Erythroblast (primary cell): ENCODE measurements at regions not wholly inside any gene's neighbourhood (a gene's known extent, or its start where the extent isn't known, plus 50 kb on each side); places are given as distances from the start of the nearest gene placed in this dataset.
A peak's percentile ranks its signal among the peaks of the same experiment; 100 is the strongest.

Experiments
- DNase-seq, 2 experiments: peaks; one replicate each; lab custom pipeline; 2025; lab: John Stamatoyannopoulos, UW
- GATA1 ChIP-seq: IDR thresholded peaks from 2 replicates; pipeline ENCODE4 v1.6.1; 2011; ENCODE audit warnings: low read depth, mild to moderate bottlenecking, control low read depth, low read length, moderate library complexity
- POLR2A ChIP-seq: IDR thresholded peaks from 2 replicates; pipeline ENCODE4 v1.6.1; 2011; ENCODE audit warnings: mild to moderate bottlenecking, low read length

DNA sequence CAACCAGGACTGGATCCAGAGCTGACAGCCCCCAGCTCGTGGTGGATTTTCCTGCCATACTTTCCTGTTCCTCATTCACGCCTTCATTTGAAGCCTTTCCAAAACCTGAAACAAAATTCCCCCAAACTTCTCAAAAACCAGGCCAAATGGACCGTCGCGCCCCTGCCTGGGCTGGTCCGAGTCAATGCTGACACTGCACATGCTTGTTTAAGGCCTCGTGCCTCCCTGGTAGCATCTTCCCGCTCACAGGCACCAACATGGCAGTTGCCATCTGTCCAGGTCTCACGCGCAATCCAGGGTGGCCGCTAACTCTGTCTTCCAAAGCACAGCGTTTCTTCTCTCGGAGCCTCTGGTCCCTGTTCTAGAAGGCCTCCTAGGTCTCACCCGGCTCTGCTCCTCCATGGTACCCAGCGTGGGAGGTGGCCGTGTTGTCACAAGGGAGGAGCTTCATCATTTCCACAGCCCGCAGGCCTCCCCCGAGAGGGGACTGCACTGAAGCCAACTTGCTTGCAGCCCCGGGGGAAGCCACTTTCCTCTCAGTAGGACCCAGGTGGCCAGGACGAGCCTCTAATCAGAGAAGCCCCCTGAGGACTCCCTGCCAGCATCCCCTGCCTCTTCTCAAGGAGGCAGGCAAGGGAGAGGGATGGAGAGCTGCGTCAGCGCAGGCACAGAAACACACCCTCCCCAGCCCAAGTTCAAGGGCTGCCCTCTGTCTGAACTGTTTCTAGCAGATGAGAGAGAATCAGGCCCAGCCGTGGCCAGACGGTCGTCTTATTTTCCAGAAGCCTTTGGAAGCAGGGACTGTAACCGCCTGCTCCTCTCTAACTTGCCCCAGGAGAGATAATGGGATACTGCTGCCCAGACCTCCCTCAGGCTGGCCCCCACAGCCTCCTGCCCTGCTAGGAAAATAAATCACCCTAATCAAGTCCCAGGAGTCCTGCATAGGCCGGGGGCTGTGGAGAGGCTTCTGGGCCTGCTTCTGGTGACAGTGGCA is 152.8 kb upstream of the TLE3 start:
- no peak for TF ChIP-seq POLR2A
- TF ChIP-seq GATA1: no peak
- DNase-seq: no peak

DNA sequence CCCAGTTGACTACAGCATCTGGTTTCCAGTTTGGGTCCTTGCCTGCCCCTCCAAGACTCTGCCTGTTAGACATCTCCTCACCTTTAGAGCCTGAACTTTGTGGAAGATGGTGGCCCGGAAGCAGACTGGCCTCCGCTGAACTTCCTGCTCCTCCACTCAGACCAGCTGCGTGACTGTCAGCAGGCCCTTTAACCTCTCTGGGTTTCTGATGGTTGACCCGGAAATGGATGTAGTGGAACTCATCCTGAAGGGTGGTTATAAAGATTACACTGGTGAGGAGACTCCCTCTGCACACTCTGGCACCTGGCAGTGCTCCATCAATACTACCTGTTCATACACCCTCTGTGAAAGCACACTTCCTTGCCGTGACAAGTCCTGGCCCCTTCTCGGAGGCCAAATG is 151.9 kb upstream of the TLE3 start:
- TF ChIP-seq GATA1 (no peak), POLR2A (no peak)
- DNase-seq: no peak

DNA sequence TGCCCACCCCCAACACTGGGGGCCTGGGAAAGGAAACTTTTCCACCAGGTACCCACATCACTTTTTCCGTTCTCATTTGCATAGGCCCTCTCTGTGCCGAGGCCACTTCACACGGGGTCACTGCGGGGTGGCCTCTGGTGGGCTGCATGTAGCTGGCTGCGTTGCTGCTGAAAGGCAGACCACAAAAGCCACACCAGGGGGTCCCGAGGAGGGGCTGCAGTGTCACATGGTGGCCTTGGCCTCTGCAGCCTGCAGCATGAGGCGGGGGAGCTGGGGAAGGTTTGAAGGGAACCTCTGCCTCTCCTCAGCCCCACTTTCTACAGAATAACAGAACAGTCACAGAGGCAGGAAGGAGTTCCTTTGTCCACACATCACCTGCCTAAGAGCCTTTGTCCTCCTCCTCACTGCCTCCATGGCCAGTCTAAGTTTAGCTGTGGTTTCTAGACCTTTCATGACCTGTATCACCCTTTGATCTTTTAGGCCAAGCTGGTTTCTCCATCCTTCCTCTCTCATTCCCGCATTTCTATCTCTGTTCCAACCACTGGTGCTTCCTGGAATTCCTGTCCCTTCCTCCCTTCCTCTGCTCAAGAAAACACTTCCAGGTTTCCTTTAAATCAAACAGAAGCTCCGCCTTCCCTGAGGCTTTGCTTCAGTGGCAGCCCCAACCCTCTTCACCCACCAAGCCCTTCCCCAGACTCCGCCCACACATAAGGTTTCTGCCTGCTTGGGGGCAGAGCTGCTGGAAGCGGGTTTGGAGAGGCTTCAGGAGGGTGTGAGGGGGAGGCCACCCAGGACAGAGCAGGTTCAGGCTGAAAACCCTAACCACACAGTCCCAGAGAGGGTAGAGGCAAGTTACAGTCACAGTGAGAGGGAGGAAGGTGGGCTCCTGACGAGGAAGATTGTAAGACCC is 150.7 kb upstream of the TLE3 start:
- TF ChIP-seq GATA1 (no peak), POLR2A (no peak)
- DNase-seq: no peak

DNA sequence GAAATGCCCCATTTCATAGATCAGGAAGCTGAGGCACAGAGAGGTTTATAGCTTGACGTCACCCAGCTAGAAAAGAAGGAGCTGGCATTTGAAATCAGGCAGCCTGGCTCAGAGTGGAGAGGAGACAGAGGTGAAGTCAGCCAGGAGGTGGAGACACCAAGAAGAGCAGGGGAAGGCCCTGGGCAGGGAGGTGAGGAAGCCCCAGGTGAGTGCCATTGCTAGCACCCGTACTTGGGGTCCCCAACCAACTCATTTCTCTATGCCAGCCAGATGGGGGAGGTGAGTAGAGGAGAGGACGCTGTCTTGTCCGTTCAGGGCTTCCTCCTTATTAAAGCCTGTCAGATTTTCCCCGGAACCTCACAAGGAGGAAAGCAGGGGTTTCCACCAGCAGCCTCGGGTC is 149.6 kb upstream of the TLE3 start:
- DNase-seq: no peak
- TF ChIP-seq GATA1 (no peak), POLR2A (no peak)

DNA sequence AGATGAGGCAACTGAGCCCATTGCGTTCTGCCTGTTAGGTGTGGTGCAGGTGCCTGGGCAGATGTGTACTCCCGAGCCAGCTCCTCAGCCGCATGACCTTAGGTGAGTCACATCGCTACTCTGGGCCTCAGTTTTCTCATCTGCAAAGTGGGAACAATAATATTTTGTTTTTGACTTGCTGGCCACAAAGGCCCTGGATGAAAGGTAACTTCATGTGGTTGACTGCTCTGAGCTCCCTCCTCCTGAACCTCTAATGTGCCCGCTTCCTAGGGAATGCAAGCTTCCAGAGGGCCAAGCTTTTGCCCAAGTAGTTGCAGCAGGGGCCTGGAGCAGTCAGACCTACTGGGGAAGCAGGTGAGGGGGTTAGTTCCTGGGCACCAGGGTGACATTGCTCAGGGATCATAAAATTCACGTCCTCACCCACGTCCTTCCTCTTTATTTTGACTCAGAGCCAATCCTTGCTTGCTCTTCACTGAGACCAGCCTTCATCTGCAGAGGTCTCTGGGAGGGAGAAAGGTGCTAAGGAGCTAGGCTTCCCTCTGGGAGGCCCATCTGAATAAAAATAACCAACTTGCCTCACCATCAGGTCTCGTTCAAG is 149.0 kb upstream of the TLE3 start:
- DNase-seq: no peak
- TF ChIP-seq POLR2A: no peak
- no peak for TF ChIP-seq GATA1

DNA sequence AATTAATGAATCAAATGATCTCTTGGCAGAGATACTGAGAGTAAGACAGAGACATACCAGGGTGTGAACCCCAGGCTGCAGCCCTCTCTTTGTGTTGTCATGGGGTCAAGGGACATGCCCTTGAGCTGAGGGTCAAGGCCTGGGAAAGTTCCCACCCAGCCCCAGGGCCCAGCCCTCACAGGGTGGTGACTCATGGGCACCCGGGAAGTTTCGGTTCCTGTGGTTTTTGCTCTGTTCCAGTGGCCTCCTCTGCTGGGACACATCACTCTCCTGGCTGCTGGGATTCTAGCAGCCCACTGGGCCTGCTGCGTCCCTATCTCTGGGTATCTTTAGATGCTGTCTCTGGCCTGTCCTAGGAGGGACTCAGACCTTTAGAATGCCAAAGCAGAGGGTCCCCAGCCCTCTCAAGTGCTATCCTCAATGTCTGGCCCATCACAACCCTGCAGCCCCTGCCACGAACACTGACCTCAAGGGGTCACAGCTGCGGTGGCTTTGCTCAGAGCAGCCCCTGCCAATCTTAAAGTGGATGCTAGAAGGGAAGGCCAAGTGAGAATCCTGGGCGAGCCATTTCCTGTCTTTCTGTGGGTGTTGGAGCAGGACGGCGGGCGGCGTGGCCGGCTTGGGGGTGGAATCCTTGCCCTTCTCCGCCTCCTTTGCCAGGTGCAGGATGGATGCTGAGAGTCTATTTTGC is 148.4 kb upstream of the TLE3 start:
- no peak for TF ChIP-seq POLR2A
- no peak for TF ChIP-seq GATA1
- no peak for DNase-seq

DNA sequence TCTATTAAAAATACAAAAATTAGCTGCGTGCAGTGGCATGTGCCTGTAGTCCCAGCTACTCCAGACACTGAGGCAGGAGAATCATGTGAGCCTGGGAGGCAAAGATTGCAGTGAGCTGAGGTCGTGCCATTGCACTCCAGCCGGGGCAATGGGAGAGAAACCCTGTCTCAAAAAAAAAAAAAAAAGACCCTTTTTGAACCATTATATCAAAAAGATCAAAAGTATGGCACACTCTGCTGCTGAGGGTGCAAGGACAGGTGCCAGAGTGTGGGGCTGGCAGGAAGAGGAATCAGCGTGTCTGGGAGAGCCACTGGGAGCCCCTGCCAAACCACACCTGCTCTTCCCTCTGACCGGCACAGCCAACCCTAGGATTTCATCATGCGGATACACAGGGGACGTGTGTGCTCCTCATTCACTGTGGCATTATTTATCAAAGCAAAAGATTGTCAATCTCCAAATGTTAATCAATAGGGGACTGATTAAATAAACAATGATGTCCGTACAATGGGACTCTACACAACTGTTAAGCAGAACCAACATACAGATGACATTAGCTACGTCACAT is 147.3 kb upstream of the TLE3 start:
- TF ChIP-seq GATA1 (no peak), POLR2A (no peak)
- no peak for DNase-seq

DNA sequence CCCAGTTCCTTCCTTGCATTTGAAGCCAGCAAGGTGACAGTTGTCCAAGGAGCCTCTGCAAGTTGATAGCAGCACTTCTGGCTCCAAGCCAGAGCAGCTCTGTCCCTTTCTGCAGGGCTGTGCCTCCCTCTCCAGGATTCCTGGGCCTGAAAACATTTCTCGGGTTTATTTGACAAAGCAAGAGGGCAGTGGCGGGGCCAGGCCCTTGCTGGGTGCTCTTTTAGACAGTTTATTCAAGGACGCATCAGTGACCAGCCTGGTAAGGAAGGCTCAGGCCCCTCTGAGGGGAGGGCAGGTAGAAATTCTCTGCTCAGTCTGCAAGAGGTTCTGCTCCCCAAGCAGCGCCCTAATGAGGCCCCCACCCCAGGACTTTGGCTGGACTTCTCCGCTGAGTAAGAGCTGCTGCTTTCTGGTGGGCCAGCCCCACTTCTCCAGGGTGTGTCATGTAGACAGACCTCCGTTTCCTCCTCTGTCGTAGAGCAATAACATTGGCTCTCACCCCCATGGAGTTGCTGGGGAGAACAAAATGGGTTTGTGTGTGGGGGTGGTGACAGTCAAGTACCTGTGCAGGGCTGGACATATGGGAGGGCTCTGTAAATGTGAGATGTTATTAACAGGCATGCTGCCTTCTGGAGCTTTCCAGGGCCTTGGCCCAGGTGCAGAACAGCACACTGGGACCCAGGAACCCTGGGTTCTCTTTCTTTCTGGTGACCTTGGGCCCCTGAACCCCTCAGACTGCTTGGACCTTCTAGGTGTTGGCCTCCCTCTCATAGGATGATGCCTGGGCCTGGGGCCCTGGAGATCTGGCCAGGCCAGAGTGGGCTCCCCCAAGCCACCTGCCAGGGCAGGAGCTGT is 146.2 kb upstream of the TLE3 start:
- peak; percentile 17 to 29 for DNase-seq
- TF ChIP-seq GATA1 (no peak), POLR2A (no peak)

DNA sequence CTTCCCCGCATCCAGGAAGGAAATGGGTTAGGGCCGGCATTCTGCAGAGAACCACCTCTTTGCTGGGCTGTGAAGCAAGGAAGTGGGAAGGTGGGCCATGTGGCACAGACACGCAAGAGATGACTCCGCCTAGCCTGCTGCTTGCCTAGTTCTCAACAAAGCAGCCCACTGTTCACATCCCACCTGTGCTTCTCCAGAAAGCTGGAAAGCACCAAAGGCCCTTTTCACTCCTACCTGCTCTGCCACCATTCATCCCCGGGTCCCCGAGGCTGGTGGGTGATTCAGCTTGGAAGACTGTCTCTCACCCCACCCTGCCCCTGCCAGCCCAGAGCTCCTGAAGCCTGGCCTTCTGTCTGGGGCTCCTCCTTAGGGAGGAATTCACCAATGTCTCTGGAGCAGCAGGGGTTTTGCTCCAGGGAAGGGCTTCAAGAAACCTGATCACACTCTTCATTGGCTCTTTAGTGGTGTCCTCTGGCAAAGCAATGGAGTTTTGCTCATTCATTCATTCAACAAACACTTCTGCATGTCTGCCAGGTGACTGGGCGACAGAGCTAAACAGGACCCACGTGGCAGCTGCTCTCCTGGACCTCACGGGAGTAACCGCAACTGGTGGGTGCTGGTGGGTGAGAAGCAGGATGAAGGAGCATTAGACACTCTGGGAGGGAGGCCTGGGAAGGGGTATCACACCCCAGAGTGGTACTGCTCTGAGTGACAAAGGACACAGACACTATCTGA is 145.4 kb upstream of the TLE3 start:
- TF ChIP-seq POLR2A: no peak
- no peak for TF ChIP-seq GATA1
- DNase-seq: no peak

DNA sequence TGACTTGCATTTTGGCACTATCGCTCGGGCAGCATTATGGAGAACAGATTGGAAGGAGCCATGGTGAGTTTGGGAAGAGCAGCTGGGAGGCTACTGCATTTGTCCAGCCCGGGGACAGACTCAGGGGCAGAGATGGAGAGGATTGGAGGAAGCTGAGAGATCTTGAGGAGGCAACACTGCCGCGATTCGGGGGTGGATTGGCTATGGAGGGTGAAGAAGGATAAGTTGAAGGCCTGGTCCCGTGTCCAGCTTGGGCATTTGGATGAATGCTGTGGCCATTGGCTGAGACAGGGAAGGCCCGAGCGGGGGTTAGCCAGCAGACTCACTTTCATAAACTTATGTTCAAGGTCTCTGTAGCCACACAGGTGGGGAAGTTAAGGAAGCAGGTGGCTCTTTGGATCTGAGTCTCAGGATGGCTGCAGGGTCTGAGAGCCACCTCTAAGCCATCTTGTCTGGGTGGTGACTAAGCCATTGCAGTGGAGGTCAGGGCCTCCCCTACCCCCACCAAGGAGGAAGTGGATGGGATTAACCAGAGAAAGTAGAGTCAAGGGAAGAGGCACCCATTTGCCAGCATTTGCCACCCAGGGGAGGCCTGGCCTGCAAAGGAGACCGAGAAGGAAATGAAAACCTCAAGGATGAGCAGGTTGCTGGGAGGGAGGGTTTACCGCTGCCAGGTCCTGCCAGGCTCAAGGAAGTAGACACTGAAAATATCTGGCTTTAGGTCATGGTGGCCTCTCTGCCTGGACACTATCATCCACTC is 144.0 kb upstream of the TLE3 start:
- no peak for DNase-seq
- no peak for TF ChIP-seq GATA1
- TF ChIP-seq POLR2A: no peak

DNA sequence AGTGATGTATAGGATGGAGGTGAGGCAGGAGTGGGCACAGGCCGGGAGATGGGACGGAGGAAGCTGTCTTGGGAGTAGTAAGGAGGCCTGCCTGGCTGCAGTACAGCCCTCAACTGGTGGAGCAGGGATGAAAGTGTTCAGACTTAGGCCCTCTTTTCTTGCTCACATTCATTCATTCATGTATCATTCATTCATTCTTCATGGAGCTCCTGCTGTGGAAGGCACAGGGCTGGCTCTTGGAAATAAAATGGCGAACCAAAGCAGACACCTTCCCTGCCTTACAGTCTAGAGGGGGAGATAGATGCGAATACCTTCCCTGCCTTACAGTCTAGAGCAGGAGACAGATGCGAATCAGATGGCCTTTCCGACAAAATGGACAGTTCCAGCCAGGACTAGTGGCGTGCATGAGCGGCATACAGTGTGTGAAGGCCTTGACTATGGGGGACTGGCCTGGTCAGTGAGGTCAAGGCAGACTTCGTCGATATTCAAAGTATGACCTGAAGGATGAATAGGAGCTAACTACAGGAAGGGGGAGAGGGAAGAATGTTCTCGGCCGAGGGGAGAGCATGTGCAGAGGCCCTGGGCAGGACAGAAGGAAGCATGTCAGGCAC is 143.2 kb upstream of the TLE3 start:
- no peak for TF ChIP-seq GATA1
- DNase-seq: no peak
